ENCODE measurements at regions not wholly inside any gene's neighbourhood (a gene's known extent, or its start where the extent isn't known, plus 50 kb on each side); places are given as distances from the start of the nearest gene placed in this dataset.
"Not testable (repeated sequence)": the region's sequence is repeated elsewhere in the genome, so short reads cannot be mapped to it uniquely, and the experiment has no call there.

DNA sequence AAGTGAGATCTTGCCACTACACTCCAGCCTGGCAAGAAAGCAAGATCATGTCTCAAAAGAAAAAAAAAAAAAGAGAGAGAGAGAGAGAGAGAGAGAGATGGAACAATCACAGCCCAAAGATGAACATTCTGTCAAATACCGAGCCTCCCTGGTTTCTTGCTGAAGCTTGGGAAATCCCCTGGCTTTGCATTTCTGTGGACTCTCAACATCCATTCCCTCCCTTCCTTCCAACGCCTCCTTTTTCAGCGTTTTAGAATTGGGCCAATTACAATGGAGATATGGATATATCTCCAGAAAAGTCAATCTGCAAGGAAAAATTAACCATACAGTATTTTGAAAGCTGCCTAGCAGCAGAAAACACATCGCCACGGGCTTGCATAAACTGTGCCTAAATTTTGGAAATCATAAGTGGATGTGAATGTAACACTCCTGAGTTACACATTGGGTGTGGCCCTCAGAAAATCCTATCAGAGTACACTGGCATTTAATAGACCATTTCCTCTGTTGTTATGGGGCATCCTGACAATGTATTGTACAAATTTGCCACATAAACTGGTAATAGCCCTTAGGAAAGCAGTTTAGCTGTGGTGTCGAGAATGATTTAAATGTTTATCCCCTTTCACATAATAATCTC is 67.2 kb upstream of the PHLPP1 start:
- DNase-seq (ENCODE audit: low spot score): no peak
- Histone ChIP-seq H3K27ac (no peak overlapping the region), H3K27me3 (no peaks in the 10 kb centered on the region), H3K9me3 (peaks cover 0 to 6% of the 10 kb centered on the region in 2 donors), H3K4me3 (no peak overlapping the region), H3K36me3 (no peaks in the 10 kb centered on the region), H3K4me1 (no peaks in the 10 kb centered on the region)
- TF ChIP-seq CTCF (IDR thresholded peaks at IDR 0.05): no peak

- Histone ChIP-seq H3K4me1 (no peaks in the 10 kb centered on the region), H3K9me3 (no peaks in the 10 kb centered on the region), H3K36me3 (no peaks in the 10 kb centered on the region), H3K27me3 (no peaks in the 10 kb centered on the region), H3K4me3 (peak overlapping the region in 1 of 2 donors; percentile 3), H3K27ac (no peak overlapping the region)
- DNase-seq (ENCODE audit: low spot score): no peak
- TF ChIP-seq CTCF (IDR thresholded peaks at IDR 0.05): no peak
These were observed 63.9 kb upstream of the PHLPP1 start for GRCh38 chr18:62651276-62652056.

- not testable (repeated sequence) for DNase-seq (ENCODE audit: low spot score); H3K27ac ChIP-seq; H3K9me3 ChIP-seq; H3K27me3 ChIP-seq; H3K36me3 ChIP-seq; H3K4me1 ChIP-seq
- H3K4me3 ChIP-seq: peak overlapping the region in 1 of 2 donors; percentile 3
These were observed 63.2 kb upstream of the PHLPP1 start for GRCh38 chr18:62652057-62652629.

- no peak for TF ChIP-seq CTCF (IDR thresholded peaks at IDR 0.05)
- Histone ChIP-seq H3K27ac (no peak overlapping the region), H3K9me3 (no peaks in the 10 kb centered on the region), H3K4me3 (no peak overlapping the region), H3K27me3 (no peaks in the 10 kb centered on the region), H3K4me1 (no peaks in the 10 kb centered on the region), H3K36me3 (no peaks in the 10 kb centered on the region)
- no peak for DNase-seq (ENCODE audit: low spot score)
These were observed 59.7 kb upstream of the PHLPP1 start for GRCh38 chr18:62655520-62656219.

DNA sequence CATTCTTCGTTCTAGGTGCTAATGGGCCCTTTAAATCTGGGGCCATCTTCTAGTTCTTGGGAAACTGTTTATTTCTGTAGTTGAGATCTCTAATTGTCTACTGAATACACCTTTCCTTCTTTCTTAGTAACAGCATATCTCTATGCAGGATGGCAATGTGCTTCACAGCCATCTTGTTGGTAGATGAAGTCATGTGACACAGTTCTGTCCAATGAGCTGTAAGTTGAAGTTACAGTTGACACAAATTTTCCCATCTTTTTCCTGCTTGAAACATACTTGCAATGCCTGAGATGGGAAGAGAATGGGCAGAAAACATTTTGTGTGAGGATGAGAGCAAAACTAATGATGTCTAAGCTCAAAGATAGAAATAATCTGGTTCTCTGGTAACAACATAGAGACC is 57.3 kb upstream of the PHLPP1 start:
- TF ChIP-seq CTCF (IDR thresholded peaks at IDR 0.05): no peak
- Histone ChIP-seq H3K4me3 (no peak overlapping the region), H3K36me3 (no peaks in the 10 kb centered on the region), H3K4me1 (no peaks in the 10 kb centered on the region), H3K9me3 (no peaks in the 10 kb centered on the region), H3K27me3 (no peaks in the 10 kb centered on the region), H3K27ac (no peak overlapping the region)
- no peak for DNase-seq (ENCODE audit: low spot score)

- Histone ChIP-seq H3K9me3 (no peaks in the 10 kb centered on the region), H3K4me1 (no peaks in the 10 kb centered on the region), H3K4me3 (no peak overlapping the region), H3K27me3 (no peaks in the 10 kb centered on the region), H3K36me3 (no peaks in the 10 kb centered on the region), H3K27ac (no peak overlapping the region)
- DNase-seq (ENCODE audit: low spot score): no peak
- no peak for TF ChIP-seq CTCF (IDR thresholded peaks at IDR 0.05)
These were observed 55.6 kb upstream of the PHLPP1 start for GRCh38 chr18:62659698-62660097.

Measured in right atrium auricular region (tissue), 2 donors.